ENCODE measurements at regions not wholly inside any gene's neighbourhood (a gene's known extent, or its start where the extent isn't known, plus 50 kb on each side); places are given as distances from the start of the nearest gene placed in this dataset.

DNA sequence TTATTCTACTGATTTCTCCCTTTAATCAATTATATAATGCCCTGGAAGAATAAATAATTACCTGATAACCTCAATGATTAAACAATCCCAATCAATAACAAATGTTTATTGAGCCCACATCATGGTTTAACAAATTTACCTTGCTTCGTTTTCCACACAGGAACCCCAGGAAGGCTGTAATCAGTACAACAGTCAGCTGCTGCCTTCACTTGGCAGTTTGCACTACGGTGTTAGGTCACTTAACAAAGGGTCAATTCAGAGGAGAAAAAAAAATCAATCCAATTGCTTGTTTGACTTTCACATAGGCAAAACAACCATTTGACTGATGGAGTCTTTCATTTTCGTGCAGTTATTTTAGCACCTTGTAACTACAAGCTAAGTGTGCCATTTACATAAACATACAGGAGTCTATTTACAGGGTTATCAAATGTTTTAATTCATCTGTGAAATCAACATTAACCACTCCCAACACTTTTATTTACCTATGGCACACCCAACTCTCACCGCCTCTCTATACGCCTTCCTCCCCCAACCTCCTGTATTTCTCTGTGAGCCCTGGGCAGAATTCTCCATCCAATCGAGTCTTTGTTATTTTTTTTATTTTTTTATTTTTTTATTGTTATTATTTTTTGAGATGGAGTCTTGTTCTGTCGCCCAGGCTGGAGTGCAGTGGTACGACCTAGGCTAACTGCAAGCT lies 140.4 kb upstream of the TAB2 start:
- Histone ChIP-seq H3K27ac (ENCODE audit: low read depth) (no peak overlapping the region), H3K36me3 (ENCODE audit: insufficient read depth) (peaks cover 2% of the 10 kb centered on the region), H3K4me3 (ENCODE audit: low read depth, low read length) (no peak overlapping the region), H3K4me1 (ENCODE audit: insufficient read depth) (no peaks in the 10 kb centered on the region)
- 75% methylated on average over 8 of the region's 8 CpGs for WGBS
- no peak for DNase-seq (ENCODE audit: extremely low spot score)

DNA sequence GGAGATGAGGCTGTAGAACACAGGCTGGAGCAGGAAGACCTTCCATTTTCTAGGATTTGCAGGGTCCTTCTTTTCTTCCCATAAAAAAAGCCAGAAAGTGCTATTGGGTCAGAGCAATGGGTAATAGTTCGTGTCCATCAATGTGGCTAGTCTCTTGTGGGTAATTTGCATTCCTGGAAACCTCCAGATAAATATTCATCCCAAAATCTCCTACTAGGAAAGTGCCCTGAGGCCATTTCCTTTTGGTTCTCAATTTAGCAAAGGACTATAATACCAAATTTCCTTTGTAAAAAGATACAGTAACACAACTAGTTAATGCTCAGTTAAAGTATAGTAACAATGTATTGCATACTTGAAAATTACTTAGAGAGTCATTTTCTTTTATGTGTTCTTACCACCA lies 138.1 kb upstream of the TAB2 start:
- Histone ChIP-seq H3K27ac (ENCODE audit: low read depth) (no peak overlapping the region), H3K4me3 (ENCODE audit: low read depth, low read length) (no peak overlapping the region), H3K36me3 (ENCODE audit: insufficient read depth) (peaks cover 2% of the 10 kb centered on the region), H3K4me1 (ENCODE audit: insufficient read depth) (no peaks in the 10 kb centered on the region)
- DNase-seq (ENCODE audit: extremely low spot score) = no peak
- 87% methylated on average over 1 of the region's 1 CpG for WGBS

DNA sequence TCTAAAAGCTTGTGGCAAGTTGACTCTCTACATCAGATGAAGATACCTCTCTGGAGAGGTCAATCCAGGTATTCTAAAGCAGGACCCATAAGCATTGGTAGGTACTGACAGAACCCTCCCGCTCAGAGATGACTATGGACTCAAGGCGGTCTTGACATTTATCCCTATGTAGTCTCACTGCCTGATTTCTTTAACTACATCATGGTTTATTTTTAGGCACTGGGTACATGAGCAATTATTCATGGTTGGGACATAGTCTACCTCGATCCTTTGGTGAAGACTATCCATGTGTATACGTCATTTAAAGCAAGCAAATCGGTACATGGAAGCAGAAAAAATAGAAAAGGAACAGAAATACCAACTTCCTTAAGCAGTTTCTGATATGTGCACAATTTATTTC lies 136.2 kb upstream of the TAB2 start:
- Histone ChIP-seq H3K4me3 (ENCODE audit: low read depth, low read length) (no peak overlapping the region), H3K27ac (ENCODE audit: low read depth) (no peak overlapping the region), H3K4me1 (ENCODE audit: insufficient read depth) (no peaks in the 10 kb centered on the region), H3K36me3 (ENCODE audit: insufficient read depth) (peaks cover 2% of the 10 kb centered on the region)
- 96% methylated on average over 5 of the region's 5 CpGs for WGBS
- no peak for DNase-seq (ENCODE audit: extremely low spot score)

DNA sequence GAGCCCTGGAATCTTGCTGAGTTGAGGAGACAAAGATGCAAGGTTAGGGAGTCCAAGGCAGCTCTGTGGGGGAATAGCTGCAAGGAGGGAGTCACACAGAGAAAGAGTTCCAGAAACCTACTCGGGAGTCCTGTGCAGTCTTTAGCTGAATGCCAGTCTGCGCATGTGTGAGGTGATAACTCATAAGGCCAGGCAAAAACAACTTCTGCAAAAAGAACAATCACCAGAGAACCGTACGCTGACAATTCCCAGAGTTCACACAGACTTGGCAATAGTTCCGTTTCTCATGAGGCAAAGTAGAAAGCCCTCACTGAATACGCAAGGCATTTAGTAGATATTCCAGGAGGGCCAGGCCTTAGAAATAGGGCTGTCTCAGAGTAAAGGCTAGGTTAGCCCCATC lies 135.2 kb upstream of the TAB2 start:
- Histone ChIP-seq H3K27ac (ENCODE audit: low read depth) (no peak overlapping the region), H3K4me3 (ENCODE audit: low read depth, low read length) (no peak overlapping the region), H3K4me1 (ENCODE audit: insufficient read depth) (no peaks in the 10 kb centered on the region), H3K36me3 (ENCODE audit: insufficient read depth) (peaks cover 2% of the 10 kb centered on the region)
- 59% methylated on average over 6 of the region's 6 CpGs for WGBS
- no peak for DNase-seq (ENCODE audit: extremely low spot score)

DNA sequence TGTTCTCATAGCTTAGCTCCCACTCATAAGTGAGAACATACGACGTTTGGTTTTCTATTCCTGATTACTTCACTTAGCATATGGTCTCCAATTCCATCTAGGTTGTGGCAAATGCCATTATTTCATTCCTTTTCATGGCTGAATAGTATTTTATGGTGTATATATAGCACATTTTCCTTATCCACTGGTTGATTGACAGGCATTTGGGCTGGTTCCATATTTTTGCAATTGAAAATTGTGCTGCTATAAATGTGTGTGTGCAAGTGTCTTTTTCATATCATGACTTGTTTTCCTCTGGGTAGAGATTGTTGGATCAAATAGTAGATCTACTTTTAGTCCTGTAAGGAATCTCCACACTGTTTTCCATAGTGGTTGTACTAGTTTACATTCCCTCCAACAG lies 133.0 kb upstream of the TAB2 start:
- Histone ChIP-seq H3K36me3 (ENCODE audit: insufficient read depth) (peaks cover 2% of the 10 kb centered on the region), H3K4me1 (ENCODE audit: insufficient read depth) (no peaks in the 10 kb centered on the region), H3K4me3 (ENCODE audit: low read depth, low read length) (no peak overlapping the region), H3K27ac (ENCODE audit: low read depth) (no peak overlapping the region)
- DNase-seq (ENCODE audit: extremely low spot score) = no peak
- WGBS = 97% methylated on average over 2 of the region's 2 CpGs

DNA sequence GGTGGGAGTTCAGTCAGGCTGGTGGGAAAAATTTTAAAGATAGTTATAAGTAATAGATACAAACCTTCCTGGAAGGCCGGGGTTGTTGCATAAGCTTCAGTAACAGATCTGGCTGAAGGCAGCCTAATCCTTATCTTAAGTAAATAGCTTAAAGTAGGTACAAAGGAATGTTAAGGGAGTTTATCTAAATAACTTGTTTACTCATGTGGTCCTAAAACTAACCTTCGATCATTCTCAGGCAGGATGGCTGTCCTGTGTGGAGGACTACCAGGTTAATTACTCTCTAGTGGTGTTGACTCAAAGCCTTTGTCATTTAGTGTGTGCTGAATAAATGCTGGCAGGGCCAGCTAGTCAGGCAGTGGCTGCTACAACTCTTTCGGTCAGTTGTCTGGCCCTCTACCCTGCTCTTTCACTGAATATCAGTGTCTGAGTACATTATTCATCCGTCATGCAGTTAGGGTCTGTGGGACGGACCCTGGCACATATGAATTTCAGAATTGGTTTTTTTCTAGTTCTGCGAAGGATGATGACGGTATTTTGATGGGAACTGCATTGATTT lies 131.6 kb upstream of the TAB2 start:
- Histone ChIP-seq H3K27ac (ENCODE audit: low read depth) (no peak overlapping the region), H3K36me3 (ENCODE audit: insufficient read depth) (peaks cover 2% of the 10 kb centered on the region), H3K4me3 (ENCODE audit: low read depth, low read length) (no peak overlapping the region), H3K4me1 (ENCODE audit: insufficient read depth) (no peaks in the 10 kb centered on the region)
- WGBS = 95% methylated on average over 7 of the region's 7 CpGs
- no peak for DNase-seq (ENCODE audit: extremely low spot score)

DNA sequence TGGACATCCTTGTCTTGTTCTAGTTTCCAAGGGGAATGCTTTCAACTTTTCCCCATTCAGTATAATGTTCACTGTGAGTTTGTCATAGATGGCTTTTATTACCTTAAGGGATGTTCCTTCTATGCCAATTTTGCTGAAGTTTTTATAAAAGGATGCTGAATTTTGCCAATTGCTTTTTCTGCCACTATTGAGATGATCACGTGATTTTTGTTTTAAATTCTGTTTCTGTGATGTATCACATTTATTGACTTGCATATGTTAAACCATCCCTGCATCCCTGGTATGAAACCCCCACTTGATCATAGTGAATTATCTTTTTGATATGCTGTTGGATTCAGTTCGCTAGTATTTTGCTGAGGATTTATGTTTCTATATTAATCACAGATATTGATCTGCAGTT lies 130.6 kb upstream of the TAB2 start:
- 94% methylated on average over 2 of the region's 2 CpGs for WGBS
- no peak overlapping the region for H3K27ac ChIP-seq (ENCODE audit: low read depth)

DNA sequence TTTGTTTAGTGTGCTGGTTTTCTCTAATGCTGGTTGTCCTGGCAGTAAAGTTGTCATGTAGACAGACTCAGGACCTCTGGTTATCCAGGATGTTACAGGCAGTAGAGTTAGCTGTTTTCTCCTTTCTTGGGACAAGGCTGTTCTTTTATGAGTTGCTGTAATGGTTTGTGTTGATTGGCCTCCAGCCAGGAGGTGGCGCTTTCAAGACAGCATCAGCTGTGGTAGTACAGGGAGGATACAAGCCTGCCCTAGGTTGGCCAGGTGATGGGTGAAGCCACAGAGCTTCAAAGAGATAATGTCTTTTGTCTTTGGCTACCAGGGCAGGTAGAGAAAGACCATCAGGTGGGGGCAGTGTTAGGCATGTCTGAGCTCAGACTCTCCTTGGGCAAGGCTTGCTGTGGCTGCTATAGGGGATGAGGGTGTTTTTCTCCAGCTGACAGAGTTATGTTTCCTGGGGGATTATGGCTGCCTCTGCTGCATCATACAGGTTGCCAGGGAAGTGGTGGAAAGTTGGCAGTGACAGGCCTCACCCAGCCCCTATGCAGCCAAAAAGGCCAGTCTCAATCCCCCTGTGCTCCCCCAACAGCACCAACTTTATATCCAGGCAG lies 127.2 kb upstream of the TAB2 start:
- no peak for DNase-seq (ENCODE audit: extremely low spot score)
- 63% methylated on average over 1 of the region's 1 CpG for WGBS
- Histone ChIP-seq H3K27ac (ENCODE audit: low read depth) (no peak overlapping the region), H3K36me3 (ENCODE audit: insufficient read depth) (no peaks in the 10 kb centered on the region), H3K4me1 (ENCODE audit: insufficient read depth) (no peaks in the 10 kb centered on the region), H3K4me3 (ENCODE audit: low read depth, low read length) (no peak overlapping the region)

More for the DNA sequence above, 130.6 kb upstream of the TAB2 start:
- no peak overlapping the region for H3K4me3 ChIP-seq (ENCODE audit: low read depth, low read length)
- no peaks in the 10 kb centered on the region for H3K4me1 ChIP-seq (ENCODE audit: insufficient read depth)
- no peaks in the 10 kb centered on the region for H3K36me3 ChIP-seq (ENCODE audit: insufficient read depth)
- DNase-seq (ENCODE audit: extremely low spot score) = no peak

DNA sequence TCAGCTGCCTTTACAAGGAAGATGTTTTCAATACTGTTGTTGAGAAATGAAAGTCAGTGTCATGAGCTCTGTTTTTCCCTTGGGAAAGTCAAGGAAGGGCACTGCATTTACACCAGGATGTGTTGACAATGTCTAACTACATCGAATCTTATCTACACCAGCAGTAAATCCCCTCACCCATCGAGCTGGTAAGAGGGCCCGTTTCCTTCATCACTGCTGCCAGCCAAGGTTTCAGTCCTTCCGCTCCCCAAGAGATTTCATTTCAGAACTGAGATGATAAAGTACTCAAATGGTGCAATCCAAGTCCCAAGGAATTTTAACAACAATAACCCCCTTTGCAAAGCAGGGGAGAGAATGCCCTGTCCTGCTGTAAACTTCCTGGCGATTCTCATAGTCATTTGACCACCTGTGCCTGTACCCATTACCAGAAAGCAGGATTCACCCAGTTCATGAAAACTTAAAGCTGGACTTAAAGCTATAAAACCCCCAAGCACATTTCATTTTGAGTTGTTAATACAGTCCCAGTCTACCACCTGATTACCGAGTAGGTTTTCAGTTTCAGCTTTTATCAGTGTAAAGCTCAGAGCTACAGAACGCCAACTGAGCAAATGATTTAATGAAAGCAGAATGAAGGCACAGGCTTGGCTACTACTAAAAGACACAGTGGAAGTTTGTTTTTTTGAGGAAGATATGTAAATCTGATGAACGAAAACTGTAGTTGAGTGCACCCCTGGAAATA lies 122.5 kb upstream of the TAB2 start:
- 47% methylated on average over 8 of the region's 8 CpGs for WGBS
- no peak overlapping the region for H3K27ac ChIP-seq (ENCODE audit: low read depth)
- no peaks in the 10 kb centered on the region for H3K36me3 ChIP-seq (ENCODE audit: insufficient read depth)
- no peaks in the 10 kb centered on the region for H3K4me1 ChIP-seq (ENCODE audit: insufficient read depth)
- H3K4me3 ChIP-seq (ENCODE audit: low read depth, low read length) = no peak overlapping the region
- no peak for DNase-seq (ENCODE audit: extremely low spot score)

DNA sequence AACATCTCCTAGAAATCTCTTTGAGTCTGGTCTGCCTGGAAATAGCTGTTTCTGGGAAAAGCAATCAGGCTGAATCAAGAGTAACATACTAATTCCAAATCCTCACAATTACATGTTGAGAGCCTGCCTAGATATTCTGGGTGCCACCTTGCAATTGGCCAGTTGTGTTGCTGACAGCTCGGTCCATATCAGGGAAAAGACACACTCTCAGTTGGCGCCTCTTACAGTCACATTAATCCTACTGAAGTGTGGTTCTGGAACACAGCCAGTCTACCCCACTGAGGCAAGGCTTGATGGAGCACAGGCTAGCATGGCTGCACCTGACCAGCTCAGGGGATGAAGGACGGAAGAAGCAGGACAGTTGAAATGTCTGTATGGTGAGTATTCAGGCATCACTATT lies 121.4 kb upstream of the TAB2 start:
- Histone ChIP-seq H3K27ac (ENCODE audit: low read depth) (no peak overlapping the region), H3K4me1 (ENCODE audit: insufficient read depth) (no peaks in the 10 kb centered on the region), H3K4me3 (ENCODE audit: low read depth, low read length) (no peak overlapping the region), H3K36me3 (ENCODE audit: insufficient read depth) (no peaks in the 10 kb centered on the region)
- 85% methylated on average over 3 of the region's 3 CpGs for WGBS
- DNase-seq (ENCODE audit: extremely low spot score) = no peak

DNA sequence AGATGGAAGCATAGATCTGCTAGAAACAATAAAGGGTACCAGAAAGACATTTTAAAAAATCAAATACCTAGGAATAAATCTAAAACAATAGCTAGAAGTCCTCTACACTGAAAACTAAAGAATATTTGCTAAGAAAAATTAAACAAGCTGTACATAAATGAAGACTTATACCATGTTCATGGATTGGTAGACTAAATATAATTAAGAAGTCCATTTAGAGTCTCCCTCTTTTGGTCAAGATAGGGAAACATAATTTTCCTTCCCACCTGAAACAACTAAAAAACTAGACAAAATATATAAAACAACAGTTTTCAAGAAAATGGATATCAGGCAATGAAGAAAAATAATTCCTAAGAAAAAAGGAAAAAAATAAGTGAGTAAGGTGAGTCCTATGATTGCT lies 120.0 kb upstream of the TAB2 start:
- H3K4me3 ChIP-seq (ENCODE audit: low read depth, low read length) = no peak overlapping the region
- H3K27ac ChIP-seq (ENCODE audit: low read depth) = no peak overlapping the region
- H3K36me3 ChIP-seq (ENCODE audit: insufficient read depth) = no peaks in the 10 kb centered on the region
- DNase-seq (ENCODE audit: extremely low spot score) = no peak
- no peaks in the 10 kb centered on the region for H3K4me1 ChIP-seq (ENCODE audit: insufficient read depth)

DNA sequence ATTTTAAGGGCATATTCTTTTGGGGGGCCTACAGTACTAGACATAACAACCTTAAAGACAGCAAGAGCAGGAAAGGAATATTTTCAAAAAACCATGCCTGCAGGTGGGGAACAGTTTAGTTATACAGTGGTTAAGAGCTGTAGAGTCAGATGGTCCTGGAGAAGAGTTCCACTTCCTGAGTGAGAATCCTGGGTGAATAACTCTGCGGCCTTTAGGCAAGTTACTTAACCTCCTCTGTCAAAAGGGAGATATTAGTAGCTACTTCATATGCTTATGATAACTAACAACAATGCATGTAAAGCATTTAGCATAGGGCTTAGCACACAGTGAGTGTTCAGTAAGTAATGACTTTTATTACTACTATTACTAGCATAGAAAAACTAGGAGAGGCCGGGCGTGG lies 119.2 kb upstream of the TAB2 start:
- no peaks in the 10 kb centered on the region for H3K4me1 ChIP-seq (ENCODE audit: insufficient read depth)
- no peaks in the 10 kb centered on the region for H3K36me3 ChIP-seq (ENCODE audit: insufficient read depth)
- DNase-seq (ENCODE audit: extremely low spot score) = no peak
- H3K27ac ChIP-seq (ENCODE audit: low read depth) = no peak overlapping the region
- 98% methylated on average over 3 of the region's 3 CpGs for WGBS
- H3K4me3 ChIP-seq (ENCODE audit: low read depth, low read length) = no peak overlapping the region

DNA sequence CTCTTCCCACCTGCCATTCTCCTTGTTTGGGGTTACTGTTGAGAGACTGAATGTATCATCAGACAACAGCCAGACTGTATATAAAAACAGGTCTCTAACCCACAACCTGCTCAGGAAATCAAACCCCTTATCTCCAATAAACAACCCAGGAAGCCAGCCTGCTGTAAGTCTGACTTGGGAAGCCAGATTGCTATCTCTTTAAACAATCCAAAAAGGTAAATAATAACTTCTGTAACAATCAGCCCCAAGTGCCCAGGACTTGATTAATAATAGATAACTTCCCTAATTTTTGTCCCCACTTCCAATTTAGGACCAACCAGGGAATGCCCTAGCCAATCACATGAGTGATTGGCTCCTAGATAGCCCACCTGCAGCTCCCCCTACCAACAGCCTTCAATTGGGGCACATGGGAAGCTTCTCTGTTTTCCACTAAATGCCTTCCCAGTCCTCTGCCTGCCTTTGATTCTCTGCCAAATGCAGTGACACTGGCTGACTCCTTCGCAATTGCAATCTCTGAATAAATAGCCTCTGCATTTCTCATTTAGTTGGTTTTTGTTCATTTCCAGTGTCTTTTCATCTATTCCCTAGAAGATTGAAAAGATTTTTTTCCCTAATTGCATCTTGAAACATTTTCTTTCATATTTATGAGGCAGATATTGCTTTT lies 117.1 kb upstream of the TAB2 start:
- no peak overlapping the region for H3K27ac ChIP-seq (ENCODE audit: low read depth)
- no peaks in the 10 kb centered on the region for H3K4me1 ChIP-seq (ENCODE audit: insufficient read depth)
- 76% methylated on average over 1 of the region's 1 CpG for WGBS
- no peak for DNase-seq (ENCODE audit: extremely low spot score)
- H3K4me3 ChIP-seq (ENCODE audit: low read depth, low read length) = no peak overlapping the region
- no peaks in the 10 kb centered on the region for H3K36me3 ChIP-seq (ENCODE audit: insufficient read depth)

Measured in urinary bladder (tissue), 3 donors.